MM.1S (cell line): ENCODE measurements at regions not wholly inside any gene's neighbourhood (a gene's known extent, or its start where the extent isn't known, plus 50 kb on each side); places are given as distances from the start of the nearest gene placed in this dataset.

Experiments used
- DNase-seq: peaks from one replicate; pipeline ENCODE4 v3.0.0-alpha.2; 2015
- H2AFZ ChIP-seq: fragments of 300-600 bp; sonication (generic); 2 replicates; pipeline ENCODE4 v1.6.0; 2016; ENCODE audit warnings: antibody characterized with exemption, low read length
- H3F3A ChIP-seq: fragments of 300-600 bp; sonication (generic); 2 replicates; pipeline ENCODE4 v1.6.1; 2016; ENCODE audit warnings: mild to moderate bottlenecking, antibody characterized with exemption, low read length, moderate library complexity, mixed read lengths; ENCODE audit not compliant: insufficient read depth
- H3K27ac ChIP-seq: fragments of 300-600 bp; sonication (generic); 2 replicates; pipeline ENCODE4 v1.5.1; 2016; ENCODE audit warnings: mild to moderate bottlenecking, low read length
- H3K27me3 ChIP-seq: fragments of 300-600 bp; sonication (generic); replicated peaks from 2 replicates; pipeline ENCODE4 v1.6.0; 2016; ENCODE audit warnings: low read length; ENCODE audit not compliant: insufficient read depth
- H3K36me3 ChIP-seq: fragments of 300-600 bp; sonication (generic); replicated peaks from 2 replicates; pipeline ENCODE4 v1.6.1; 2016; ENCODE audit warnings: mild to moderate bottlenecking, low read length, mixed read lengths; ENCODE audit not compliant: insufficient read depth
- H3K4me1 ChIP-seq: fragments of 300-600 bp; sonication (generic); 2 replicates; pipeline ENCODE4 v1.6.1; 2016; ENCODE audit warnings: low read length, mixed read lengths
- H3K4me2 ChIP-seq: fragments of 300-600 bp; sonication (generic); 2 replicates; pipeline ENCODE4 v1.6.0; 2016; ENCODE audit warnings: low read depth, low read length
- H3K4me3 ChIP-seq: fragments of 300-600 bp; sonication (generic); 2 replicates; pipeline ENCODE4 v1.5.1; 2016; ENCODE audit warnings: low read length, mixed read lengths
- H3K79me2 ChIP-seq: fragments of 300-600 bp; sonication (generic); 2 replicates; pipeline ENCODE4 v1.6.1; 2016; ENCODE audit warnings: mixed run types, low read length, mixed read lengths
- H3K9ac ChIP-seq: fragments of 300-600 bp; sonication (generic); 2 replicates; pipeline ENCODE4 v1.6.1; 2016; ENCODE audit warnings: low read length, mixed read lengths
- H3K9me2 ChIP-seq: fragments of 300-600 bp; sonication (generic); replicated peaks from 2 replicates; pipeline ENCODE4 v1.6.1; 2016; ENCODE audit warnings: mild to moderate bottlenecking, low read length, mixed read lengths; ENCODE audit not compliant: insufficient read depth
- H3K9me3 ChIP-seq: fragments of 300-600 bp; sonication (generic); replicated peaks from 2 replicates; pipeline ENCODE4 v1.6.1; 2016; ENCODE audit warnings: mild to moderate bottlenecking, low read length, mixed read lengths; ENCODE audit not compliant: insufficient read depth
- H4K20me1 ChIP-seq: fragments of 300-600 bp; sonication (generic); 2 replicates; pipeline ENCODE4 v1.6.1; 2016; ENCODE audit warnings: mild to moderate bottlenecking, low read length, moderate library complexity, mixed read lengths; ENCODE audit not compliant: insufficient read depth
- EZH2 ChIP-seq: fragments of 300-600 bp; sonication (generic); optimal IDR thresholded peaks from 2 replicates; pipeline ENCODE3; 2017; ENCODE audit warnings: low read depth, mild to moderate bottlenecking, antibody characterized with exemption, low read length, mixed read lengths
- EZH2phosphoT487 ChIP-seq: fragments of 300-600 bp; sonication (generic); IDR thresholded peaks from 2 replicates; pipeline ENCODE4 v1.6.1; 2018; ENCODE audit warnings: antibody characterized with exemption, low read length
- TF ChIP-seq, protein P1 (sequence below): fragments of 300-600 bp; sonication (generic); IDR thresholded peaks from 2 replicates; pipeline ENCODE4 v1.5.1; 2016; ENCODE audit warnings: antibody characterized with exemption, low read length, mixed read lengths

DNA sequence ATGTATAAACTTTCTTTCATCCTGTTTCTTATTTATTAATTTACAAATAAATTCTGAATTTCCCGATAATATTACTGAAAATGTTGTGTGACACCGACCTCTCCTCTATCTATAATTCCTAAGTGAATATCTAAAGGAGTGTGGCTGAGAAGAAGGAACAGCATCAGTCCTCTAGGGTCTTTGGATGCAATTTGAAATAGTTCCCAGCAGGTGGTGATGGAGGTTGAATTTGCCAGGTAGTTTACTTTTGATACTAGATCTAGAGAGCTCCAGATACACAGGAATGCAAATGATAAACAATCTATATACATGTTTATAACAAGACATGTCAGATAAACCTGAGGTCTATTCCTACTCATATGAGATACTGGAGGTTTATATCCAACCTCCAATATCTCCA, 305.4 kb downstream of the PCDH18 start:
- Histone ChIP-seq H3K27me3 (no peaks in the 10 kb centered on the region), H3K36me3 (no peaks in the 10 kb centered on the region), H3K79me2 (no peaks in the 10 kb centered on the region), H3K9me2 (no peaks in the 10 kb centered on the region), H3K9ac (no peak overlapping the region), H3K27ac (no peak overlapping the region), H4K20me1 (no peaks in the 10 kb centered on the region), H2AFZ (no peak overlapping the region), H3K4me2 (no peak overlapping the region), H3K9me3 (no peaks in the 10 kb centered on the region), H3F3A (no peaks in the 10 kb centered on the region), H3K4me3 (no peak overlapping the region), H3K4me1 (no peaks in the 10 kb centered on the region)
- DNase-seq, result peak; percentile 42
- TF ChIP-seq EZH2phosphoT487 (no peak), EZH2 (no peak)
- TF ChIP-seq, protein P1, sequence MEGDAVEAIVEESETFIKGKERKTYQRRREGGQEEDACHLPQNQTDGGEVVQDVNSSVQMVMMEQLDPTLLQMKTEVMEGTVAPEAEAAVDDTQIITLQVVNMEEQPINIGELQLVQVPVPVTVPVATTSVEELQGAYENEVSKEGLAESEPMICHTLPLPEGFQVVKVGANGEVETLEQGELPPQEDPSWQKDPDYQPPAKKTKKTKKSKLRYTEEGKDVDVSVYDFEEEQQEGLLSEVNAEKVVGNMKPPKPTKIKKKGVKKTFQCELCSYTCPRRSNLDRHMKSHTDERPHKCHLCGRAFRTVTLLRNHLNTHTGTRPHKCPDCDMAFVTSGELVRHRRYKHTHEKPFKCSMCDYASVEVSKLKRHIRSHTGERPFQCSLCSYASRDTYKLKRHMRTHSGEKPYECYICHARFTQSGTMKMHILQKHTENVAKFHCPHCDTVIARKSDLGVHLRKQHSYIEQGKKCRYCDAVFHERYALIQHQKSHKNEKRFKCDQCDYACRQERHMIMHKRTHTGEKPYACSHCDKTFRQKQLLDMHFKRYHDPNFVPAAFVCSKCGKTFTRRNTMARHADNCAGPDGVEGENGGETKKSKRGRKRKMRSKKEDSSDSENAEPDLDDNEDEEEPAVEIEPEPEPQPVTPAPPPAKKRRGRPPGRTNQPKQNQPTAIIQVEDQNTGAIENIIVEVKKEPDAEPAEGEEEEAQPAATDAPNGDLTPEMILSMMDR, result peak; percentile 47

DNA sequence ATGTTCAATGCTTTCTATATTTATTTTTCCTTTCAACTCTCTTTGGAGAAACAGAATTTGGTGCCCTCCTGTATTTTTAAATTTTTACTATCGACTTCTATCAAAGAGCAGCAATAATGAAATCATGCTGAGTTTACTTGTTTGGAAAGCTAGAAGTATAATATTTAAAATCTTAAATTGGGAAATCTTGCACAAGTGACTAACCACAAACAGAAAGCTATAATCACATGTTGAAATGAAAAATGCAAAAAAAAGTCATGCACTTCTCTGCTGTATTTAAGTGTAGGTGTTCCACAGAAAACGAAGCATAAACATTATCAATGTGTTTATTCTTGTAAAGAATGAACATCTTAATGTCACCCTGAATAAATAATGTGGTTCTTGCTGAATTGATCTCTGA, 306.1 kb downstream of the PCDH18 start:
- no peaks in the 10 kb centered on the region for H3K36me3 ChIP-seq
- H3K9me3 ChIP-seq, result no peaks in the 10 kb centered on the region
- H3K9ac ChIP-seq, result no peak overlapping the region
- H4K20me1 ChIP-seq, result no peaks in the 10 kb centered on the region
- no peaks in the 10 kb centered on the region for H3K9me2 ChIP-seq
- no peak for DNase-seq
- no peak for TF ChIP-seq EZH2phosphoT487
- TF ChIP-seq, protein P1, result no peak
- no peak for TF ChIP-seq EZH2
- no peaks in the 10 kb centered on the region for H3K27me3 ChIP-seq
- no peaks in the 10 kb centered on the region for H3K4me1 ChIP-seq
- H3F3A ChIP-seq, result no peaks in the 10 kb centered on the region
- no peak overlapping the region for H3K4me3 ChIP-seq
- H3K79me2 ChIP-seq, result no peaks in the 10 kb centered on the region
- no peak overlapping the region for H3K4me2 ChIP-seq
- H3K27ac ChIP-seq, result no peak overlapping the region
- no peak overlapping the region for H2AFZ ChIP-seq

DNA sequence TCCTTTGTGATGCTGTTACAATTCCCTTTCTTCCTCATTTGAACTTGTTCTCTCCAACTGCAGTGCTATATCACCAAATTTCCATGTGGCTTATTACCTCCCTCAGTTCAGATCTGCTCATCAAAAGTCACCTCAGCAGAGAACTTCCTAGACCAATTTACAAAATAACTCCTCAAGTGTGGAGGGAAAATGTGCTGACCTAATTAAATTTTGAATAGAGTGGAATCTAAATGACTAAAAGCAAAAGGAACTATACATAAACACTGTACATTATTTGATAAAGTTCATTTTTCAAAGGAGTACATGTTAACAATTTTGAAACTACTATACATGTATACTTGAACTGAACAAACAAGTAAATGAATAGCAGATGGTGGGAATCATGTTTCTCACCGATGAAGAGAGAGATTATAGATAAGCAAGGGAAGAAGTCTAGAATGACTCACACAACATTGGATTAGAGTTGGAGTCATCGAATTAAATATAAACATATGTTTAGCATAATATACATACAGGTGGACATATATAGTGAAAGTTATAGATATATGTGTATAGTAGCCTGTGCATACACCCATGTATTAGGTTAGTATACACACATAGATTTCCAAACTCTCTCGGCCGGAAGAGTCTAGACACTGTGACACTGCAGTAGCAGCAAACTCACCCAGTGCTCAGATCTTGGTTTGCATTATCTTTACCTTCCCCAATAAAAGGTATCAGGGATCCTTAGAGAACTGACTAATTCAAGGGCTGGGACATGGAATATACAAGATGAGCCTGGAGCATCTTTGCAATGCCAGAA, 318.7 kb downstream of the PCDH18 start:
- Histone ChIP-seq H3K9me3 (no peaks in the 10 kb centered on the region), H3K27me3 (no peaks in the 10 kb centered on the region)
- DNase-seq, result no peak

More for the DNA sequence above, 318.7 kb downstream of the PCDH18 start:
- TF ChIP-seq, protein P1, result no peak
- TF ChIP-seq EZH2, result no peak
- TF ChIP-seq EZH2phosphoT487, result no peak
- H3K27ac ChIP-seq, result no peak overlapping the region
- H3K4me3 ChIP-seq, result no peak overlapping the region
- no peak overlapping the region for H3K9ac ChIP-seq
- H3K4me1 ChIP-seq, result no peaks in the 10 kb centered on the region
- H4K20me1 ChIP-seq, result no peaks in the 10 kb centered on the region
- H3F3A ChIP-seq, result no peaks in the 10 kb centered on the region
- no peak overlapping the region for H2AFZ ChIP-seq
- H3K4me2 ChIP-seq, result no peak overlapping the region
- no peaks in the 10 kb centered on the region for H3K36me3 ChIP-seq
- no peaks in the 10 kb centered on the region for H3K79me2 ChIP-seq
- no peaks in the 10 kb centered on the region for H3K9me2 ChIP-seq
